Activated T-cell treated with anti-CD3 and anti-CD28 coated beads for 1 hour (primary cell): ENCODE measurements at regions not wholly inside any gene's neighbourhood (a gene's known extent, or its start where the extent isn't known, plus 50 kb on each side); places are given as distances from the start of the nearest gene placed in this dataset.

Experiments used
- DNase-seq: peaks from one replicate; pipeline ENCODE4 v3.0.0-alpha.2; 2020; ENCODE audit warnings: low read depth

DNA sequence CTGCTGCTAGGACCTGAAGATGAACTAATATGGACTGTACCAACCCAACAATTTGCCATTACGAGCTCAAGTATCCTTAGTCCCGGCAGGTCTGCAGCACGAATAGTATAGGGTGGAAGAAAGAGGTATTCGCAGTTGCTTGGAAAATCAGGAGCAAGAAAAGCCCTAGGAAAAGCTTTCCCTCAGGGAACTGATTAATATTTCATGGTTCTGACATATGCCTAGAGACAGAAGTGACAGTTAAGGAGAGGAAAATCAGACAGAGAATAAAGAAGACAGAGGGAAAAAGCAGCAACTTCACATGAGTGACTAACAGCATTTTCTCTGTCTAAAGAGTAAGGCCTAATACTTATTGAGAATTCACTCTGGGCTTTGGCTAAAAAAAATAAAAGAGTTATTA is 602.9 kb upstream of the ATP2B1 start:
- no peak for DNase-seq

DNA sequence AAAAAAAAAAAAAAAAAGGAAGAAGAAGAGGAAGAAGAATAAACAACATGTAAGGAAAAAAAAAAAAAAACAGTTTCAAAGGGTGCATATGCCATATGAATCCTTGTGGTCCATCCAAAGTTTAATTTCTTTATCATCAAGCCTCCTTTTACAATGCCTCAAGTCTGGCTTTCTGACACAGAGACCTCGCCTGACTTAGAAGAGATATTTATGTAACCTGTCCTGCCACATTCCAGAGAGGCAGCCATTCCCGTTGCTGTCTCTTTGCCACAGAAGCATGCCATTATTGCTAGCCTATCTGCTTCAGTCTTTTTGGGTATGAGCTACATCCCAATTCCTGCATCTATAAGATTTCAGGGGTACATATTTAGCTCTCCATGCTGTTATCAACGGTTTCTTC is 596.7 kb upstream of the ATP2B1 start:
- no peak for DNase-seq

DNA sequence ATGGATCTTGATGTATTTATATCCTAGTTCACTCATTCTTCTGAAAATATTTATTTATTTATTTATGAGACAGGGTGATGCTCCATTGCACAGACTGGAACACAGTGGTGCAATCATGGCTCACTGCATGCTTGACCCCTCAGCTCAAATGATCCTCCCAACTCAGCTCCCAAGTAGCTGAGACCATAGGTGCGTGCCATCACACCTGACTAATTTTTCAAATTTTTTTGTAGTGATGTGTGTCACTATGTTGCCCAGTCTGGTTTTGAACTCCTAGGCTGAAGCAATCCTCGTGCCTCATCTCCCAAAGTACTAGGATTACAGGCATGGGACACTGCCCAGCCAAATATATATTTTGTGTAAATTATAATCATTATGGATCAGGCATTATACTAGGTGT is 595.6 kb upstream of the ATP2B1 start:
- no peak for DNase-seq

DNA sequence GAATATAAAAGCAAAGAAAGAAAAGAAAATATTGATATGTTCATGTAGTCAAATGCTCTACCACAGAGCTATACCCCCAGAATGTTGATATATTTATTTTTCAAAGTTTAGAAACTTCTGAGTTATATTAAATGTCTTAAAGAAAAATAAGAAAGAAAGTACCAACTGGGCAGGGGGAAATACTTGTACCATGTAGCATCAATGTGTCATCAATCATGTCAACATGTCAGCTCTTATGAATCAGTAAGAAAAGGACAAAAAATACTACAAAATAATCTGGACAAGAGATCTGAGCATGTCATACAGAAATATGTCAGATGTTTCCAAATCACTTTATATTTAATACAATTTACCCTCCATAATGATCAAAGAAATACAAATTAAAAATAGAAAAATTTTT is 595.1 kb upstream of the ATP2B1 start:
- DNase-seq: no peak

DNA sequence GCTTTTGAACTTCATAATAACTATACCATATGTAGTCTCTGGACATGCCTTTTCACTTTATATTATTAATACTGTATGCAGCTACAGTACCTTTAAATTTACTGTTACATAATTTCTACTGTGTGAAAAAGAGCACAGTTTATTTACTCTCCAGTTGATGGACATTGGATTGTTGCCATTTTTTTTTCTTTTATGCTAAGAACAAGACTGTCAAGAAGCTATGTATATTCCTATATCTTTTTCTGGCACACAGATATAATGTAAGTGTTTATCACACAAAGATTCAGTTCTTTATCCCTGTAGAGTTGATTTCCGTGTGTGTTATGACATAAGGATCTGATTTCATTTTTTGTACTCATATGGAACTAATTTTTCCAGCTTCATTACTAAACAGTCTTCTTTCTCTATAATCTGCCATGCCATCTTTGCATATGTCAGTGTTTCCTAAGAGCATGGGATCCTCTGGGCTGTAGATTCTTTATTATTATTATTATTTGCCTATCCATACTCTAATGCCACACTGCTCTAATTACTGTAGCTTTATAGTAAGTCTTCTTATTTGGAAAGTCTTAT is 593.0 kb upstream of the ATP2B1 start:
- DNase-seq: no peak

DNA sequence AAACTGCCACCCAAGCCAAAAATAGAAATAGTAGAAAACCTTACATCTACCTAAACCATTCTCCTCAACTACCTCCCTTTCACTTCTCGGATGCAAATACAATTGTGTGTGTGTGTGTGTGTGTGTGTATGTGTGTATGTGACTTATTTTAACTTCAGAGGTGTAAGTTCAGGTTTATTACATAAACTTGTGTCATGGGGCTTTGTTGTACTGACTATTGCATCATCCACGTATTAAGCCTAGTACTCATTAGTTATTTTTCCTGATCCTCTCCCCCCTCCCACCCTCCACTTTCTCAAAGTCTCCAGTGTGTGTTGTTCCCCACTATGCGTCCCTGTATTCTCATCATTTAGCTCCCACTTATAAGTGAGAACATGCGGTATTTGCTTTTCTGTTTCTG is 592.5 kb upstream of the ATP2B1 start:
- DNase-seq: no peak

DNA sequence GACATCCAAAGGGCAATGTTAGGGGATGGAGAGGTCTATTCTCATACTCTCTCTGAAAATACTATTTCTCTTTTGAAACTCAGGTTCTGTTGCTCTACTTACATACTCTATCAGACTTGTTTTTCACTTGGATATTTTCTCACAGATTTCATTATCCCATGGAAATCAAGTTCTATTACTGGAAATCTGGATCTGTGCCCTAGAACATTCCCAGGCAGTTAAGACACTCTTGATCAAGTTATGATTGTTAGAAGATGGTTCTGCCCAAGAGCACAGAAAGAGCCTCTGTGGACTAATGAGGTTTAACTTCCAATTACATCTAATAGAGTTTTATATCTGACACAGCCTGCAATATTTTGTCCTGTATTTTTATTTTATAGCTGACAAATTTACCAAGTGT is 591.0 kb upstream of the ATP2B1 start:
- no peak for DNase-seq

DNA sequence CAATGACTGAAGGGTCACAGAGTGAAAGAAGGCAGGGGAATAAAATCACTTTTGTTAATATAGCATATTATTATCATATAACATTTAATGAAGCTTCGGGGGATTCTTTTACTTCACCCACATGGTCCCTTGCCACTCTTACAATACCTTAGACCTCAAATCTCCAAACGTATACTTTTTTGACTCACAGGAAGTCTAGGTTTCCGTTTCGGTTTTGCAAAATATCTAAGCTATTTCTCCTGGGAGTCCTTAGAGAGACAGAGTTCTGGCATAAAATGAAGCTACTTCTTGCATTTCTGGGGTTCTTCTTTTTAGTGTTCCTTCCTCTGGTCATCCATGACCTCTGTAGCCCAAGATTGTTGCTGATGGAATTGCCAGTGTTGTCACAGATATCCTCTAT is 590.5 kb upstream of the ATP2B1 start:
- no peak for DNase-seq

DNA sequence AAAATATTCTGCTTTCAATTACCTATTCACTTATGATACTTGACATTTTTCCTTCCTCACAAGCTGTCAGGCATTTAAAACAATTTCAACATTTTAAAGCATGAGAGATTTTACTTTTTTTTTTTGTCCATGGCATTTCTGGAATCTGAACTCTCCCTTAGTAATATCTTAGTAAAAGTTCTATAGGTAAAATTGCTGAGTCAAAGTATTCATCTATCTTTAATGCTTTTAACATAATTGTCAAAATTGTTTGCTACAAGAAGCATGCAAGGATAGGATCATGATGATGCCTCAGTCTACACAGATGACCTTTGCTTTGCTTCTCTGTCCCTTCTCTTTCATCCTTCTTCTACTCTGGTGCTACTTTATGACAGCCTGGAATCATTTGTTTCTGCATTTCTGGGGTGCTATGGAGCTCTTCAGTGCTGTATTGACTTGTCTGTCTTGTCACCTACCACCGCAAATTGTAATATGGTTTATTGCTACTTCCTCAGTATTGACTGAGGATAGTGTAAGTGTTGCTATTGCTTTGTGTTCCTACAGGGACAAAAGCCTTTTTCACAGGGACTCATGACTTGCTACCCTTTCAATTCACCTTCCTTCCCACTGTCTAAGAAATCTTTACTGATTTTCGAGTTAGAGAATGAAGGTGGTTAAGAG is 589.8 kb upstream of the ATP2B1 start:
- no peak for DNase-seq

DNA sequence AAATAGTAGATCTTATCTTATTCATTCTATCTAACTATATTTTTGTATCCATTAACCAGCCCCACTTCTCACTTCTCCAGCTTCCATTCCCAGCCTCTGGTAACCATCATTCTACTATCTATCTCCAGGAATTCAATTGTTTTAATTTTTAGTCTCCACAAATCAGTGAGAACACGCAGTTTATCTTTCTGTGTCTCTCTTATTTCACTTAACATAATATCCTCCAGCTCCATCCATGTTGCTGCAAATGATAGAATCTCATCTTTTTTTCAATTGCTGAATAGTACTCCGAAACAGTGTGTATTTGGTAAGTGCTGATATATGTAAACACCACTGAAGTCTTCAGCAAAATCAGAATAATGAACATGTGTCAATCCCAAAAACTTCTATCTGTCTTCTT is 587.2 kb upstream of the ATP2B1 start:
- DNase-seq: no peak

DNA sequence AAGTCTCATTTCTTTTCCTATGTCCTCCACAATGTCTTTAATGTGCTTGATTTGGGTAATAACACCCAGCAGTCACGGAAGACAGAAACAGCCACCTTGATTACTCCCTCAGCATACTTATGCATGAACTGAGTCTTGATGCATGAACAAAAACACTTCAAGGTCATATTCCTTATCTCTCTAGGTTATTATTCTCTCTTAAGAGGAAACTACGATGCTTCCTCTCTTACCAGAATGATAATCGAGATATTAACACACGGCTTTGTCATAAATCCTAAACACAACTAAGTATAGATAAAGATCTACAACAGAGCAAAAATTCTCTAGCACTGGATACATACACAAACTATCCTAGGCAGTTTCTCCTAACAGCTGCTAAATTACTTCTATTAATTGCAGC is 583.5 kb upstream of the ATP2B1 start:
- DNase-seq: no peak

DNA sequence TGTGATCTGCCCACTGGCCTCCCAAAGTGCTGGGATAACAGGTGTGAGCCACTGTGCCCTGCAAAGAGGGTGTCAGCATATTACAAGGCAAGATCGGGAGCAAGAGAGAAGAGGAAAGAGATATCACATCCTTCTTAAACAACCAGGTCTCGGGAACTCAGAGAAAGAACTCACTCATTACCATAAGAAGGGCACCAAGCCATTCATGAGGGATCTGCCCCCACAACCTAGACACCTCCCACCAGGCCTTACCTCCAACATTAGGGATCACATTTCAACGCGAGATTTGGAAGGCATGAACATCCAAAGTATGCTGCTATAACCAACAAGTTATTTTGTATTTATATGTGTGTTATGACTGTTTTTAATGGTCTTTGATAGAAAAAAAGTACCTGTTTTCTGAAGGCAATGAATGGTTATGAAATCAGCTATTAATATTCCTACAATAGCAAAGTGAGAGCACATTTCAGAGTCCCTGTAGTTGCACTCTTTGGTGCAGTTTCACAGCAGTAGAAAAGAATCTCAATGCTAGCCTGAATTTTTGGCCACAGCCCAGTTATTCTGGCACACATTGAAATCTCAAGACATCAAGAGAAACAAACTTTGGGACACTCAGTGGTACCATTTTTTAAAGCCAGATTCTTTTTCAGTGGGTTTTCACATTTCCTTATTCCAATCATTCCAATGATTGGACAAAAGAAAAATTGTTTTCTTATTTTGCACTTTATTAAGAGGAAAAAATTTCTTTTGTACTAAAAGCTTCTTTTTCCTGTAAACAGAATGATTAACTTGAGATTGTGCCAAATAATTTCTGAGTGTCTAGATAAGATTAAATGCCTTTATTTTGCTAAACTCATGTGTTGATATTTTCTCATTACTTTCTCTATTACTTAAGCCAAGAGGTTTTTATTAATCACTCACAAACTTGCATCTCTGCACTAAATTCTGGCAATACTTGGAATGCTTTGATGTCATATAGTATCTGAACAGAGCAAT is 582.6 kb upstream of the ATP2B1 start:
- DNase-seq: no peak

DNA sequence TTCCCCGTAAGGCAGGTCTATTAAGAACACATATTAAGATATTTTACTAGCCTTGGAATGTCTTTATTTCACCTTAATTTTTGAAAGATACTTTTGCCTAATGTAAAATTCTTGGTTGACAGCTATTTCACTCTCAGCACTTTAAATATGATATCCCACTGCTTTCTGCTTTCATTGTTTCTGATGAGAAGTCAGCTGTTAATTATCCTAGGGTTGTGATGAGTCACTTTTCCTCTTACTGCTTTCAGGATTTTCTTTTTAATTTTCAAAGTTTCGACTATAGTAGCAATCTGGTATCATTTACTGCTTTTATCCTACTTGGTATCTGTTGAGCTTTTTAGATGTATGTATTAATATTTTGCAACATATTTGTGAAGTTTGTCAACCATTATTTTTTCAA is 578.9 kb upstream of the ATP2B1 start:
- DNase-seq: no peak

DNA sequence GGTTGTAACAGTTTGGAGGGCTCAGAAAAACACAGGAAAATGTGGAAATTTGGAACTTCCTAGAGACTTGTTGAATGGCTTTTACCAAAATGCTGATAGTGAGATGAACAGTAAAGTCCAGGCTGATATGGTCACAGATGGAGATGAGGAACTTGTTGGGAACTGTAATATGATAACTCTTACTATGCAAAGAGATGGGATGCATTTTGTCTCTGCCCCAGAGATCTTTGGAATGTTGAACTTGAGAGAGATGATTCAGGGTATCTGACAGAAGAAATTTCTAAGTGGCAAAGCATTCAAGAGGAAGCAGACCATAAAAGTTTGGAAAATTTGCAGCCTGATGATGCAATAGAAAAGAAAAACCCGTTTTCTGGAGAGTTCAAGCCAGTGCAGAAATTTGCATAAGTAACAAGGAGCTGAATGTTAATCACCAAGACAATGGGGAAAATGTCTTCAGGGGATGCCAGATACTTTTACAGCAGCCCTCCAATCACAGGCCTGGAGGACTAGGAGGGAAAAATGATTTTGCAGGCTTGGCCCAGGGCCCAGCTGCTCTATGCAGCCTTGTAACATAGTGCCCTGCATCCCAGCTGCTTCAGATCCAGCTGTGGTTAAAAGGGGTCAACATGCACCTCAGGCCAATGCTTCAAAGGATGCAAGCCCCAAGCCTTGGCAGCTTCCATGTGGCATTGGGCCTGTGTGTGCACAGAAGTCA is 572.7 kb upstream of the ATP2B1 start:
- DNase-seq: no peak

DNA sequence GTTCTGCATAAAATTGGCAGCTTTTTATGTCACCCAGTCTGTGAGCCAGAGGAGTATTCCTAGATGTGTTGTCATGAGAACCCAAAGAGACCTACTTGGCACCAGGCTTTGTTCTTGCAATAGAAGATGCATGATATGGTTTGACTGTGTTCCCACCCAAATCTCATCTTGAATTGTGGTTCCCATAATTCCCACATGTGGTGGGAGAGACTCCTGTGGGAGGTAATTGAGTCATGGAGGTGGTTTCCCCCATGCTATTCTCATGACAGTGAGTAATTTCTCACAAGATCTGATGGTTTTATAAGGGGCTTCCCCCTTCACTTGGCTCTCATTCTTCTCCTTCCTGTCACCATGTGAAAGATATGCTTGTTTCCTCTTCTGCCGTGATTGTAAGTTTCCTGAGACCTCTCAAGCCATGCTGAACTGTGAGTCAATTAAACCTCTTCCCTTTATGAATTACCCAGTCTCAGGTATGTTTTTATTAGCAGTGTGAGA is 572.0 kb upstream of the ATP2B1 start:
- no peak for DNase-seq

DNA sequence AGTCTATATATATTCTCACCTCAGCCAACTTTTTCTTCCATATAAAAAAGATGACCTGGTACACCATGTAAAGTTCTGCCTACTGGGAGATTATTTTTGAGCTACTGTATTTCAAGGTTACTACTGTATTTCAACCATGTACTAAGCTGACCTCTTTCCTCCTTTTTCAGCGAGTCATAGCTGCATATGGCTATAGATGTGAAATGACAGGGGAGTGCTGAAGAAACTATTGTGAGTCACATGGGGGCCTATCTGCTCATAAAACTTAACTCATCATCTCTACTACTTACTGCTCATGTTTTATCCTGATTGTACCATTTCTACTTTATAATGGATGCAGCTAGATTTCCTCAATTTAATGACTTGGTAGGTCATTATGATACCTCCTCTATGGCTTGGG is 571.4 kb upstream of the ATP2B1 start:
- no peak for DNase-seq

DNA sequence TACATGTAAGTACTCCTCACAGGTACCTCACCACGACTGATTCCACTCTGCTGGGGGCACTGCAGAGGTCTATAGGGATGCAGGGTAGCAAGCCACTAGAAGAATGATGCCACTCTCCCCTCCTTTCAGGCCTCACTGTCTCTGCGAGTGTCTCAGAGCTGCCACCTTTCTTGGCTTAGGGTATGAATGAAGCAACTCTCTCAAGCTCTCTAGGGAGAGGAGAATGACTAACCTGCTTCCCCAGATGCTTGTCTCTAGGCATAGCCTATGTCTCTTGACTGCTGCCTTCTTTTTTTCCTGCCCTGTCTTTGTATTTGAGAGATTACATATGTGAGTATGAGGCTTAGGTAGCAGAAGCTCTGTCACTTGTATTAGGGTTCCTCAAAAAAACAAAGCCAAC is 566.5 kb upstream of the ATP2B1 start:
- no peak for DNase-seq

DNA sequence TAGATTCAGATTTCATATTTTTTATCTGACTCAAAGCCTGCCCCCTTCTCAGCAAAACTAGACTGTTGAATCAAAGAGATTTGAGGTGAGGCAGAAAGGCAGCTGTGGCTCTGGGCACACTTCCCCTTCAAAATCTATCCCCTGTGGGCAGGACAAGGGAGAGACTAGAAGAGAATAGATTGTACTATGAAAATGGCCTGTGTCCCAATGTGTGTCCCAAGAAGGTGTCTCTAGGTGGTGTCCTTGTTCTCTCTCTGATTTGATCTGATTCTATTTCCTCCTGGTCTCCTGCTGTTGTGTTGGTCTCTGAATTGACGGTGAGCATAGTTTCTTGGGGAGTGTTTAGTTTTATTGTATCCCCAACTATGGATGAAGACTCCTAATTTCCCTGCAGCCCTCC is 565.8 kb upstream of the ATP2B1 start:
- DNase-seq: no peak

DNA sequence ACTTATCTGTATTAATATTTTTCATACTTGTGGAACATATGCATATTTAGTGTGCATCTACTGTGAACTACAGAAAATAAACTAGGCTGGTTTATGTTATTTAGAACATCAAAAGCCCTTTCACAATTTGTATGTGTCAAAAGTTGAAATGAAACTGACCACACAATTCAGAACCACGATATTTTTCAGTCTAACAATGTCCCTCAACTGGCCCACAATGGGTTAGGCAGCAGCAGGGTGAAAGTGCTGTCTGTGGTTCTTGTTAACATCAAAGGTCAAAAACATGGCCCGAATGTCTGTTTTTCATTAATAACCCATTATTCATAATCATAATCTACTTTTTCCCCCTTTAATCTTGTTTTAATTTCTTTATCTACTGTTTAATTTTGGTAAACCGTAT is 559.9 kb upstream of the ATP2B1 start:
- no peak for DNase-seq

DNA sequence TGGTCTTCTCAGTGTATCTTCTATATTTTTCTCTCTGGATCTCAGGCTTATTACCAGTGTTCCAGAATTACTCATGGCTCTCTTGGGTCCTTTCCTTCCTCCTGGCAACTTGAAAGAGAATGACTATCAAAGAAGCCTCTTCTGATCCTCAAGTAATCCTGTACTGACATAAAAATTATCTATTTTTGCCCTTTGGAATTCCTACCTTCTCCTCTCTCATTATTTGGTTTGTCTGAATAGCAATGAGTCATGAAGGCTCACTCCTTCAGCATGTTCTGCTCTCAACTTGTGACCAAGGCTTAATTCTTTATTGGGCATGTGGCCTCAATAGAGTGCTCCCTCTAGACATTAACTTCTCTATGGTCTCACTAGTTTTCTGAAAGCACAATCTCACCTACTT is 553.6 kb upstream of the ATP2B1 start:
- no peak for DNase-seq

DNA sequence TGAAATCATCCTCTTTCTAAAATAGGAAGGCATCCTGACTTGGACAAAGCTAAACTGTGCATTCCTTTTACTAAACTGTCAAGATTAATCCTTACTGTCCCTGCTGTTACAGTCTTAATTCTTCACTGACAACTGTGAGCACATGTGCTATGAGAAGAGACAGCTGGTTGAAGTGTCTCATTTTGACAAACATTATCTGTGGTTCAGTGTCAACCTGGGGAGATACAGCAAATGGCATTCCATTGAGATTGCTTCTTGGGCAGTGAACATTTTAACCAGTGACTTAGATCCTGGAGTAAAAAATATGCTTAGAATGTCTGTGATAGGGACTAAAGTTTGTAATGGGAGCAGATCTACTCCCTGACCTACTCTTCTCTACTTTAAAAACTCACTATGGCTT is 552.6 kb upstream of the ATP2B1 start:
- DNase-seq: no peak

DNA sequence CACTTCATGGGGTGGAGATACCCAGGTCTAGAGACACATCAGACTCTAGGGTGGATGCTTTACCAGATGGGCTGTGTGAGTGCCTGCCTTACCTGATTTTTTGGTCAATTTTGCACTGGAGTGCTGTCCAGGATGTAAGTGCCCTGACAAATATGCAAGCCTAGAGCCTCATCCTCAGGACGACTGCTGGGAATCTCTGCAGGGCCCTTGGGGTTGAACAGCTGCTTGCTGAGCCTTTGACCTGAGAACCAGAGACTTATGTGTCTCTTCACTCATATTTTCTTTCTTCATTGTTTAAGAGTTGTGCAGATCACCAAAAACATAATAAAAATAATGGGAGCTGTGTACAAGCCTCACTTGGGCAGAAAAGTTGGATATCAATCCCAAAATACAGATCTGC is 551.5 kb upstream of the ATP2B1 start:
- DNase-seq: no peak
